22Rv1 (cell line): ENCODE measurements at regions not wholly inside any gene's neighbourhood (a gene's known extent, or its start where the extent isn't known, plus 50 kb on each side); places are given as distances from the start of the nearest gene placed in this dataset.

ENCODE experiments used
- H3K27ac ChIP-seq: fragments of 450-650 bp; 2 replicates; pipeline ENCODE4 v1.5.1; 2017
- CTCF ChIP-seq: fragments of 450-650 bp; IDR thresholded peaks from 2 replicates; pipeline ENCODE4 v1.5.1; 2017; ENCODE audit warnings: mild to moderate bottlenecking
- ZFX ChIP-seq: fragments of 450-650 bp; IDR thresholded peaks from 2 replicates; pipeline ENCODE4 v1.6.1; 2017; ENCODE audit warnings: antibody characterized with exemption, borderline replicate concordance

- no peak for TF ChIP-seq ZFX
- TF ChIP-seq CTCF, result no peak
- H3K27ac ChIP-seq, result no peak overlapping the region
Measured at GRCh38 chr10:128549101-128549608, 422.9 kb upstream of the MKI67 start.

GRCh38 chr10:128550045-128550444 is 423.8 kb upstream of the MKI67 start:
- H3K27ac ChIP-seq, result no peak overlapping the region
- TF ChIP-seq ZFX (no peak), CTCF (no peak)

- H3K27ac ChIP-seq, result no peak overlapping the region
- TF ChIP-seq CTCF (no peak), ZFX (no peak)
Measured at GRCh38 chr10:128551475-128551874, 425.3 kb upstream of the MKI67 start.

GRCh38 chr10:128553755-128554154 is 427.5 kb upstream of the MKI67 start:
- TF ChIP-seq CTCF (no peak), ZFX (no peak)
- H3K27ac ChIP-seq, result no peak overlapping the region

- H3K27ac ChIP-seq, result no peak overlapping the region
- no peak for TF ChIP-seq CTCF
- no peak for TF ChIP-seq ZFX
Measured at GRCh38 chr10:128556182-128557110, 430.2 kb upstream of the MKI67 start.

- TF ChIP-seq CTCF (no peak), ZFX (no peak)
Measured at GRCh38 chr10:128557149-128557710, 431.0 kb upstream of the MKI67 start.

GRCh38 chr10:128560406-128560805 is 434.2 kb upstream of the MKI67 start:
- no peak overlapping the region for H3K27ac ChIP-seq
- no peak for TF ChIP-seq CTCF
- no peak for TF ChIP-seq ZFX

More at GRCh38 chr10:128557149-128557710, 431.0 kb upstream of the MKI67 start:
- H3K27ac ChIP-seq, result no peak overlapping the region
